ENCODE measurements at regions not wholly inside any gene's neighbourhood (a gene's known extent, or its start where the extent isn't known, plus 50 kb on each side); places are given as distances from the start of the nearest gene placed in this dataset.

DNA sequence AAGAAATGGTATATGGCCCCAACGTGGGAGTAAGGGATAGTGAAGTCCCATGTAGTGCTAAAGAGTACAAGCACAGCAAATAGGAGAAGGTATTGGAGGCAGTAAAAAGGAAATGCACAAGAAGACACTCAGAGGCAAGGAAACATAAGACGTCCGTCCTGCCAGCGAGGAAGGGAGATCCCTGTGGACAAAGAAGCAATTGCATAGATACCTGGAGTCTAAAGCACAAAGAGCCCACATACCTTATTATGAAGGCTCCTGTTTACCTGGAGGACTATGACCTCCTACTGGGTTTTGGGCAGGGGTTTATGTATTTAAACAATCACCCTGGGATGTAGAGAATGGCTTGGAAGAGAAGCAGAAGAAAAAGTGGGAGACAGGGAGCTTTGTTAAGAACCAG, 341.2 kb upstream of the DCN start:
- TF ChIP-seq, protein P1, sequence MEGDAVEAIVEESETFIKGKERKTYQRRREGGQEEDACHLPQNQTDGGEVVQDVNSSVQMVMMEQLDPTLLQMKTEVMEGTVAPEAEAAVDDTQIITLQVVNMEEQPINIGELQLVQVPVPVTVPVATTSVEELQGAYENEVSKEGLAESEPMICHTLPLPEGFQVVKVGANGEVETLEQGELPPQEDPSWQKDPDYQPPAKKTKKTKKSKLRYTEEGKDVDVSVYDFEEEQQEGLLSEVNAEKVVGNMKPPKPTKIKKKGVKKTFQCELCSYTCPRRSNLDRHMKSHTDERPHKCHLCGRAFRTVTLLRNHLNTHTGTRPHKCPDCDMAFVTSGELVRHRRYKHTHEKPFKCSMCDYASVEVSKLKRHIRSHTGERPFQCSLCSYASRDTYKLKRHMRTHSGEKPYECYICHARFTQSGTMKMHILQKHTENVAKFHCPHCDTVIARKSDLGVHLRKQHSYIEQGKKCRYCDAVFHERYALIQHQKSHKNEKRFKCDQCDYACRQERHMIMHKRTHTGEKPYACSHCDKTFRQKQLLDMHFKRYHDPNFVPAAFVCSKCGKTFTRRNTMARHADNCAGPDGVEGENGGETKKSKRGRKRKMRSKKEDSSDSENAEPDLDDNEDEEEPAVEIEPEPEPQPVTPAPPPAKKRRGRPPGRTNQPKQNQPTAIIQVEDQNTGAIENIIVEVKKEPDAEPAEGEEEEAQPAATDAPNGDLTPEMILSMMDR (IDR thresholded peaks at IDR 0.05), result no peak
- TF ChIP-seq, protein P2, sequence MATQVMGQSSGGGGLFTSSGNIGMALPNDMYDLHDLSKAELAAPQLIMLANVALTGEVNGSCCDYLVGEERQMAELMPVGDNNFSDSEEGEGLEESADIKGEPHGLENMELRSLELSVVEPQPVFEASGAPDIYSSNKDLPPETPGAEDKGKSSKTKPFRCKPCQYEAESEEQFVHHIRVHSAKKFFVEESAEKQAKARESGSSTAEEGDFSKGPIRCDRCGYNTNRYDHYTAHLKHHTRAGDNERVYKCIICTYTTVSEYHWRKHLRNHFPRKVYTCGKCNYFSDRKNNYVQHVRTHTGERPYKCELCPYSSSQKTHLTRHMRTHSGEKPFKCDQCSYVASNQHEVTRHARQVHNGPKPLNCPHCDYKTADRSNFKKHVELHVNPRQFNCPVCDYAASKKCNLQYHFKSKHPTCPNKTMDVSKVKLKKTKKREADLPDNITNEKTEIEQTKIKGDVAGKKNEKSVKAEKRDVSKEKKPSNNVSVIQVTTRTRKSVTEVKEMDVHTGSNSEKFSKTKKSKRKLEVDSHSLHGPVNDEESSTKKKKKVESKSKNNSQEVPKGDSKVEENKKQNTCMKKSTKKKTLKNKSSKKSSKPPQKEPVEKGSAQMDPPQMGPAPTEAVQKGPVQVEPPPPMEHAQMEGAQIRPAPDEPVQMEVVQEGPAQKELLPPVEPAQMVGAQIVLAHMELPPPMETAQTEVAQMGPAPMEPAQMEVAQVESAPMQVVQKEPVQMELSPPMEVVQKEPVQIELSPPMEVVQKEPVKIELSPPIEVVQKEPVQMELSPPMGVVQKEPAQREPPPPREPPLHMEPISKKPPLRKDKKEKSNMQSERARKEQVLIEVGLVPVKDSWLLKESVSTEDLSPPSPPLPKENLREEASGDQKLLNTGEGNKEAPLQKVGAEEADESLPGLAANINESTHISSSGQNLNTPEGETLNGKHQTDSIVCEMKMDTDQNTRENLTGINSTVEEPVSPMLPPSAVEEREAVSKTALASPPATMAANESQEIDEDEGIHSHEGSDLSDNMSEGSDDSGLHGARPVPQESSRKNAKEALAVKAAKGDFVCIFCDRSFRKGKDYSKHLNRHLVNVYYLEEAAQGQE (IDR thresholded peaks at IDR 0.05; ENCODE audit: insufficient read depth in 1 of 2, low read depth in 2 of 2, low read length in 1 of 2), result no peak
- no peak for TF ChIP-seq SIN3A (IDR thresholded peaks at IDR 0.05; ENCODE audit: borderline replicate concordance, insufficient read depth, low read depth, low read length)
- no peak for TF ChIP-seq TCF7L2 (IDR thresholded peaks at IDR 0.05; ENCODE audit: low read depth, low read length)
- TF ChIP-seq POLR2AphosphoS5 (IDR thresholded peaks at IDR 0.05; ENCODE audit: low read depth, low read length), result no peak
- POLR2A ChIA-PET, result no interaction called here
- Histone ChIP-seq H3K4me1 (ENCODE audit: control insufficient read depth, insufficient read depth, low read length) (no peaks in the 10 kb centered on the region), H3K4me3 (ENCODE audit: low read depth in 2 of 2, low read length in 2 of 2) (no peak overlapping the region), H3K27me3 (ENCODE audit: control insufficient read depth, insufficient read depth, low read length) (no peaks in the 10 kb centered on the region), H3K9me3 (ENCODE audit: control insufficient read depth, insufficient read depth, low read depth, low read length) (no peaks in the 10 kb centered on the region), H3K27ac (ENCODE audit: low read length) (no peak overlapping the region), H3K36me3 (ENCODE audit: control insufficient read depth, insufficient read depth, low read length) (no peaks in the 10 kb centered on the region)
- intact Hi-C loops (cut with micrococcal nuclease; ENCODE audit: unreplicated experiment) (no loop called here), in situ Hi-C loops (cut with HindIII; ENCODE audit: low pct_unique_long_range_greater_than_20kb, low sequenced_read_pairs) (no loop called here)
- DNase-seq (ENCODE audit: low read depth, low spot score), result no peak
- no peak for ATAC-seq
- CTCF ChIA-PET, result no interaction called here
- BruUV-seq (replicated peaks), result no TSS peak

DNA sequence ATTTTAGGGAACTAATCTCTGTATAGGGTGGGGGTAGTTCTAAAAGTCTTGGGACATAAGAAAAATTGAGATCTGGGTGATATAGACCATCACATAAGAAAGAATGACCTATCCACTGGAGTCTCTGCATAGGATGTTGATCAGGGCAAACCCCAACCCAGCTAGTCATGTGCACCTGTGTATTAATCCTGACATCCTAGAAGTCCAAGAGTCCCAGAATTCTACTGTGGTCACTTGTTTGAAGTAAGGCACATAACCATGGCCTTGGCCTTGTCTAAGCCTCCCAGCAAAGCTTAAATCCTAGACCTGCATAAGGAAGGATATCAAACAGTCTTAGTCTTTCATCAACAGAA, 334.1 kb upstream of the DCN start:
- Histone ChIP-seq H3K4me1 (ENCODE audit: control insufficient read depth, insufficient read depth, low read length) (no peaks in the 10 kb centered on the region), H3K27ac (ENCODE audit: low read length) (no peak overlapping the region), H3K27me3 (ENCODE audit: control insufficient read depth, insufficient read depth, low read length) (no peaks in the 10 kb centered on the region), H3K4me3 (ENCODE audit: low read depth in 2 of 2, low read length in 2 of 2) (no peak overlapping the region), H3K9me3 (ENCODE audit: control insufficient read depth, insufficient read depth, low read depth, low read length) (no peaks in the 10 kb centered on the region), H3K36me3 (ENCODE audit: control insufficient read depth, insufficient read depth, low read length) (no peaks in the 10 kb centered on the region)
- CTCF ChIA-PET, result no interaction called here
- no TSS peak for BruUV-seq (replicated peaks)
- no peak for ATAC-seq
- in situ Hi-C loops (cut with HindIII; ENCODE audit: low pct_unique_long_range_greater_than_20kb, low sequenced_read_pairs) (no loop called here), intact Hi-C loops (cut with micrococcal nuclease; ENCODE audit: unreplicated experiment) (no loop called here)
- TF ChIP-seq TCF7L2 (IDR thresholded peaks at IDR 0.05; ENCODE audit: low read depth, low read length) (no peak), SIN3A (IDR thresholded peaks at IDR 0.05; ENCODE audit: borderline replicate concordance, insufficient read depth, low read depth, low read length) (no peak), POLR2AphosphoS5 (IDR thresholded peaks at IDR 0.05; ENCODE audit: low read depth, low read length) (no peak)
- TF ChIP-seq, protein P1 (IDR thresholded peaks at IDR 0.05), result no peak
- TF ChIP-seq, protein P2 (IDR thresholded peaks at IDR 0.05; ENCODE audit: insufficient read depth in 1 of 2, low read depth in 2 of 2, low read length in 1 of 2), result no peak
- DNase-seq (ENCODE audit: low read depth, low spot score), result no peak
- POLR2A ChIA-PET, result no interaction called here
